Keratinocyte (primary cell): ENCODE measurements at regions not wholly inside any gene's neighbourhood (a gene's known extent, or its start where the extent isn't known, plus 50 kb on each side); places are given as distances from the start of the nearest gene placed in this dataset.

Experiments
- DNase-seq: peaks from one replicate; pipeline ENCODE4 v3.0.0-alpha.2; 2011; ENCODE audit warnings: low read depth, missing footprints, low spot score
- FAIRE-seq: peaks from 2 replicates; lab custom pipeline; 2011; peaks lifted over from hg19 to GRCh38; lab: Jason Lieb, UNC
- H2AFZ ChIP-seq: 2 replicates; pipeline ENCODE4 v1.6.0; 2012; ENCODE audit warnings: low read length, control low read depth, inconsistent platforms; ENCODE audit not compliant: control insufficient read depth
- H3K27ac ChIP-seq: 2 replicates; pipeline ENCODE4 v1.5.1; 2011; ENCODE audit warnings: low read length; ENCODE audit not compliant: control insufficient read depth, insufficient read depth
- H3K27me3 ChIP-seq: 3 replicates; pipeline ENCODE4 v1.6.0; 2011; ENCODE audit warnings: low read length; ENCODE audit not compliant: control insufficient read depth, insufficient read depth; ENCODE audit errors: extremely low read depth
- H3K36me3 ChIP-seq, 2 experiments: 2 replicates in 1 of 2; 3 replicates in 1 of 2; pipeline ENCODE4 v1.5.1; 2011; ENCODE audit warnings: low read length in 2 of 2, mild to moderate bottlenecking in 1 of 2; ENCODE audit not compliant: control insufficient read depth in 2 of 2, insufficient read depth in 2 of 2; ENCODE audit errors: extremely low read depth in 1 of 2
- H3K4me1 ChIP-seq: 3 replicates; pipeline ENCODE4 v1.5.1; 2011; ENCODE audit warnings: low read length; ENCODE audit not compliant: control insufficient read depth, insufficient read depth; ENCODE audit errors: extremely low read depth
- H3K4me2 ChIP-seq: 3 replicates; pipeline ENCODE4 v1.6.0; 2011; ENCODE audit warnings: low read depth, low read length; ENCODE audit not compliant: control insufficient read depth, insufficient read depth; ENCODE audit errors: extremely low read depth
- H3K4me3 ChIP-seq, 3 experiments: fragments of 200-600 bp in 1 of 3; sonication (generic) in 1 of 3; 2 replicates in 2 of 3; 3 replicates in 1 of 3; pipeline ENCODE4 v1.5.1; 2011 to 2016; ENCODE audit warnings: low read length in 3 of 3, mild to moderate bottlenecking in 3 of 3, control low read depth in 2 of 3, inconsistent platforms in 1 of 3, low read depth in 1 of 3, mixed read lengths in 1 of 3, mixed run types in 1 of 3, moderate library complexity in 1 of 3; ENCODE audit not compliant: control insufficient read depth in 2 of 3, insufficient read depth in 2 of 3; ENCODE audit errors: extremely low read depth in 1 of 3
- H3K79me2 ChIP-seq: 2 replicates; pipeline ENCODE4 v1.6.0; 2012; ENCODE audit warnings: low read length; ENCODE audit not compliant: control insufficient read depth, insufficient read depth
- H3K9ac ChIP-seq: 3 replicates; pipeline ENCODE4 v1.6.0; 2011; ENCODE audit warnings: low read length; ENCODE audit not compliant: control insufficient read depth, insufficient read depth; ENCODE audit errors: extremely low read depth
- H3K9me1 ChIP-seq: 3 replicates; pipeline ENCODE4 v1.6.0; 2011; ENCODE audit warnings: low read length; ENCODE audit not compliant: control insufficient read depth, insufficient read depth; ENCODE audit errors: extremely low read depth
- H3K9me3 ChIP-seq: 2 replicates; pipeline ENCODE4 v1.5.1; 2012; ENCODE audit warnings: low read depth, low read length; ENCODE audit not compliant: control insufficient read depth
- H4K20me1 ChIP-seq: 3 replicates; pipeline ENCODE4 v1.6.0; 2011; ENCODE audit warnings: low read length; ENCODE audit not compliant: control insufficient read depth, insufficient read depth; ENCODE audit errors: extremely low read depth
- EZH2 ChIP-seq: IDR thresholded peaks from one replicate; pipeline ENCODE4 v1.6.1; 2012; ENCODE audit warnings: inconsistent platforms, mild to moderate bottlenecking, low read length, moderate library complexity
- dilution Hi-C: fragments of 300-500 bp; cut with MboI; formaldehyde crosslinking; loops from one replicate; pipeline ENCODE4 v1.7.0; 2020; ENCODE audit warnings: low sequenced_read_pairs; ENCODE audit not compliant: extremely low pct_ligation_motif_present
- TF ChIP-seq, protein P1 (sequence below), 3 experiments: IDR thresholded peaks in 1 of 3; conservative IDR thresholded peaks in 1 of 3; optimal IDR thresholded peaks in 1 of 3; 2 replicates in 2 of 3; 3 replicates in 1 of 3; pipeline versions ENCODE3 to v1.5.1; 2011; ENCODE audit warnings: low read length in 3 of 3, mild to moderate bottlenecking in 3 of 3, moderate library complexity in 2 of 3, control low read depth in 1 of 3, inconsistent platforms in 1 of 3; ENCODE audit not compliant: insufficient read depth in 2 of 3; ENCODE audit errors: extremely low read depth in 1 of 3

- no peaks in the 10 kb centered on the region for H3K36me3 ChIP-seq
- no peaks in the 10 kb centered on the region for H3K4me1 ChIP-seq
- no peaks in the 10 kb centered on the region for H3K79me2 ChIP-seq
- H3K4me2 ChIP-seq, result no peak overlapping the region
- H2AFZ ChIP-seq, result no peak overlapping the region
- no peaks in the 10 kb centered on the region for H3K27me3 ChIP-seq
- no peak for DNase-seq
- no peak overlapping the region for H3K9ac ChIP-seq
- H3K4me3 ChIP-seq, result no peak overlapping the region
- no peaks in the 10 kb centered on the region for H3K9me3 ChIP-seq
- no peak overlapping the region for H3K27ac ChIP-seq
- TF ChIP-seq, protein P1, sequence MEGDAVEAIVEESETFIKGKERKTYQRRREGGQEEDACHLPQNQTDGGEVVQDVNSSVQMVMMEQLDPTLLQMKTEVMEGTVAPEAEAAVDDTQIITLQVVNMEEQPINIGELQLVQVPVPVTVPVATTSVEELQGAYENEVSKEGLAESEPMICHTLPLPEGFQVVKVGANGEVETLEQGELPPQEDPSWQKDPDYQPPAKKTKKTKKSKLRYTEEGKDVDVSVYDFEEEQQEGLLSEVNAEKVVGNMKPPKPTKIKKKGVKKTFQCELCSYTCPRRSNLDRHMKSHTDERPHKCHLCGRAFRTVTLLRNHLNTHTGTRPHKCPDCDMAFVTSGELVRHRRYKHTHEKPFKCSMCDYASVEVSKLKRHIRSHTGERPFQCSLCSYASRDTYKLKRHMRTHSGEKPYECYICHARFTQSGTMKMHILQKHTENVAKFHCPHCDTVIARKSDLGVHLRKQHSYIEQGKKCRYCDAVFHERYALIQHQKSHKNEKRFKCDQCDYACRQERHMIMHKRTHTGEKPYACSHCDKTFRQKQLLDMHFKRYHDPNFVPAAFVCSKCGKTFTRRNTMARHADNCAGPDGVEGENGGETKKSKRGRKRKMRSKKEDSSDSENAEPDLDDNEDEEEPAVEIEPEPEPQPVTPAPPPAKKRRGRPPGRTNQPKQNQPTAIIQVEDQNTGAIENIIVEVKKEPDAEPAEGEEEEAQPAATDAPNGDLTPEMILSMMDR (optimal IDR thresholded peaks at IDR 0.05 in 1 of 3, IDR thresholded peaks at IDR 0.05 in 1 of 3, conservative IDR thresholded peaks at IDR 0.05 in 1 of 3; ENCODE audit: extremely low read depth in 1 of 3, insufficient read depth in 2 of 3, low read length in 3 of 3), result no peak
- TF ChIP-seq EZH2, result no peak
- no peaks in the 10 kb centered on the region for H4K20me1 ChIP-seq
- FAIRE-seq, result no peak
- dilution Hi-C loops, result no loop called here
- H3K9me1 ChIP-seq, result no peaks in the 10 kb centered on the region
These were observed 1752.7 kb downstream of the PCDH7 start for GRCh38 chr4:32472918-32473317.

DNA sequence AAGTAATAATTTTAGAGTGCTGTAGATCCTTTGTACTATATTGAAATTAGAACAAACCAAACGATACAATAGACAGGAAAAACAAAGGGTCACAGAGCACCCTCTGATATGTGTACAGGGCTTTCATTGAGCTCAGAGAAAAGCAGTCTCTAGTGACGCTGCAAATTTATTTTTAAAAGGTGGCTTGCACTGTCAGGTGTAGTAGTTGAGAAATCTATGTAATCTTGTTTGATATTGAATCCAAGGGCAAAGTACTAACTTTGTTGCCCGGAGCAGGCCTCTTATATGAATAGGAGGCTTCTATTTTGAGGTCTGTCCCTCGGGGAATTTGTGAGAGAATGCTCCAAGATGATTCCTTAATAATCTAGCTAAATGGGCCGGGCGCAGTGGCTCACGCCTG lies 1755.5 kb downstream of the PCDH7 start:
- DNase-seq (no peak), FAIRE-seq (no peak)
- Histone ChIP-seq H3K27me3 (no peaks in the 10 kb centered on the region), H3K79me2 (no peaks in the 10 kb centered on the region), H3K9me3 (no peaks in the 10 kb centered on the region), H2AFZ (no peak overlapping the region), H3K36me3 (no peaks in the 10 kb centered on the region), H4K20me1 (no peaks in the 10 kb centered on the region), H3K4me3 (no peak overlapping the region), H3K4me2 (no peak overlapping the region), H3K4me1 (no peaks in the 10 kb centered on the region), H3K9me1 (no peaks in the 10 kb centered on the region), H3K9ac (no peak overlapping the region), H3K27ac (no peak overlapping the region)
- no peak for TF ChIP-seq EZH2
- TF ChIP-seq, protein P1 (optimal IDR thresholded peaks at IDR 0.05 in 1 of 3, IDR thresholded peaks at IDR 0.05 in 1 of 3, conservative IDR thresholded peaks at IDR 0.05 in 1 of 3; ENCODE audit: extremely low read depth in 1 of 3, insufficient read depth in 2 of 3, low read length in 3 of 3), result no peak
- dilution Hi-C loops, result no loop called here
